Peyer's patch (tissue), 4 donors: ENCODE measurements at regions not wholly inside any gene's neighbourhood (a gene's known extent, or its start where the extent isn't known, plus 50 kb on each side); places are given as distances from the start of the nearest gene placed in this dataset.

Experiments used
- CTCF ChIP-seq, 6 experiments: fragments of 450-650 bp in 4 of 6; fragments of 200-600 bp in 2 of 6; sonication (generic) in 1 of 6; IDR thresholded peaks; one replicate each; pipeline ENCODE4 v1.5.1; 2017 to 2019; ENCODE audit warnings: antibody characterized with exemption in 6 of 6, mild to moderate bottlenecking in 3 of 6, moderate library complexity in 1 of 6
- POLR2A ChIP-seq, 2 donors: fragments of 450-650 bp; IDR thresholded peaks; one replicate each; pipeline ENCODE4 v1.5.1; 2017; ENCODE audit warnings: antibody characterized with exemption in 2 of 2, mild to moderate bottlenecking in 2 of 2, moderate library complexity in 2 of 2

- TF ChIP-seq CTCF (IDR thresholded peaks at IDR 0.05) (no peak), POLR2A (IDR thresholded peaks at IDR 0.05) (no peak)
Measured at GRCh38 chr2:186220409-186220808, 265.7 kb upstream of the ZC3H15 start.
